ENCODE measurements at regions not wholly inside any gene's neighbourhood (a gene's known extent, or its start where the extent isn't known, plus 50 kb on each side); places are given as distances from the start of the nearest gene placed in this dataset.
"Not testable (repeated sequence)": the region's sequence is repeated elsewhere in the genome, so short reads cannot be mapped to it uniquely, and the experiment has no call there.

- Histone ChIP-seq H3K9ac (ENCODE audit: insufficient read depth, low read length) (no peak overlapping the region), H3K4me2 (ENCODE audit: extremely low read depth, insufficient read depth, low read length) (no peak overlapping the region), H3K4me3 (replicated peaks in 1 of 4; ENCODE audit: control extremely low read depth in 1 of 4, insufficient read depth in 1 of 4, low read depth in 3 of 4, low read length in 4 of 4) (no peak overlapping the region), H3K27me3 (ENCODE audit: control insufficient read depth, insufficient read depth, low read length) (no peaks in the 10 kb centered on the region), H3K79me2 (ENCODE audit: control insufficient read depth, insufficient read depth, low read length) (no peaks in the 10 kb centered on the region), H3K27ac (ENCODE audit: insufficient read depth, low read length) (no peak overlapping the region), H3K36me3 (ENCODE audit: control insufficient read depth, insufficient read depth, low read length) (no peaks in the 10 kb centered on the region), H3K4me1 (ENCODE audit: control insufficient read depth, extremely low read depth, insufficient read depth, low read length) (no peaks in the 10 kb centered on the region), H2AFZ (ENCODE audit: low read length) (no peak overlapping the region), H3K9me3 (ENCODE audit: control insufficient read depth, insufficient read depth, low read depth, low read length) (no peaks in the 10 kb centered on the region), H4K20me1 (ENCODE audit: control insufficient read depth, extremely low read depth, insufficient read depth, low read length) (no peaks in the 10 kb centered on the region)
- DNase-seq (ENCODE audit: low read depth in 2 of 2), result no peak
- TF ChIP-seq CTCF (conservative IDR thresholded peaks at IDR 0.05 in 1 of 2, IDR thresholded peaks at IDR 0.05 in 1 of 2; ENCODE audit: low read depth in 1 of 2, low read length in 2 of 2) (no peak), EZH2 (IDR thresholded peaks at IDR 0.05; ENCODE audit: low read length, missing control alignments) (no peak)
Observed at GRCh38 chr14:40682131-40682913, 924.4 kb upstream of the LRFN5 start.

- Histone ChIP-seq H3K79me2 (ENCODE audit: control insufficient read depth, insufficient read depth, low read length) (no peaks in the 10 kb centered on the region), H3K9me3 (ENCODE audit: control insufficient read depth, insufficient read depth, low read depth, low read length) (no peaks in the 10 kb centered on the region), H2AFZ (ENCODE audit: low read length) (no peak overlapping the region), H3K4me2 (ENCODE audit: extremely low read depth, insufficient read depth, low read length) (no peak overlapping the region), H3K27me3 (ENCODE audit: control insufficient read depth, insufficient read depth, low read length) (no peaks in the 10 kb centered on the region), H3K4me1 (ENCODE audit: control insufficient read depth, extremely low read depth, insufficient read depth, low read length) (no peaks in the 10 kb centered on the region), H3K4me3 (replicated peaks in 1 of 4; ENCODE audit: control extremely low read depth in 1 of 4, insufficient read depth in 1 of 4, low read depth in 3 of 4, low read length in 4 of 4) (no peak overlapping the region), H3K36me3 (ENCODE audit: control insufficient read depth, insufficient read depth, low read length) (no peaks in the 10 kb centered on the region), H3K27ac (ENCODE audit: insufficient read depth, low read length) (no peak overlapping the region), H3K9ac (ENCODE audit: insufficient read depth, low read length) (no peak overlapping the region), H4K20me1 (ENCODE audit: control insufficient read depth, extremely low read depth, insufficient read depth, low read length) (no peaks in the 10 kb centered on the region)
- TF ChIP-seq CTCF (conservative IDR thresholded peaks at IDR 0.05 in 1 of 2, IDR thresholded peaks at IDR 0.05 in 1 of 2; ENCODE audit: low read depth in 1 of 2, low read length in 2 of 2) (no peak), EZH2 (IDR thresholded peaks at IDR 0.05; ENCODE audit: low read length, missing control alignments) (no peak)
- no peak for DNase-seq (ENCODE audit: low read depth in 2 of 2)
Observed at GRCh38 chr14:40679256-40679655, 927.4 kb upstream of the LRFN5 start.

GRCh38 chr14:40677206-40677605 lies 929.5 kb upstream of the LRFN5 start:
- not testable (repeated sequence) for H3K36me3 ChIP-seq (ENCODE audit: control insufficient read depth, insufficient read depth, low read length); H3K79me2 ChIP-seq (ENCODE audit: control insufficient read depth, insufficient read depth, low read length); H3K4me1 ChIP-seq (ENCODE audit: control insufficient read depth, extremely low read depth, insufficient read depth, low read length); DNase-seq (ENCODE audit: low read depth in 2 of 2); H3K9ac ChIP-seq (ENCODE audit: insufficient read depth, low read length); H3K4me2 ChIP-seq (ENCODE audit: extremely low read depth, insufficient read depth, low read length); H2AFZ ChIP-seq (ENCODE audit: low read length); H3K9me3 ChIP-seq (ENCODE audit: control insufficient read depth, insufficient read depth, low read depth, low read length); H3K27me3 ChIP-seq (ENCODE audit: control insufficient read depth, insufficient read depth, low read length); H3K27ac ChIP-seq (ENCODE audit: insufficient read depth, low read length); H4K20me1 ChIP-seq (ENCODE audit: control insufficient read depth, extremely low read depth, insufficient read depth, low read length); H3K4me3 ChIP-seq (replicated peaks in 1 of 4; ENCODE audit: control extremely low read depth in 1 of 4, insufficient read depth in 1 of 4, low read depth in 3 of 4, low read length in 4 of 4)

All from fibroblast of lung (primary cell).